ENCODE measurements at regions not wholly inside any gene's neighbourhood (a gene's known extent, or its start where the extent isn't known, plus 50 kb on each side); places are given as distances from the start of the nearest gene placed in this dataset.

DNA sequence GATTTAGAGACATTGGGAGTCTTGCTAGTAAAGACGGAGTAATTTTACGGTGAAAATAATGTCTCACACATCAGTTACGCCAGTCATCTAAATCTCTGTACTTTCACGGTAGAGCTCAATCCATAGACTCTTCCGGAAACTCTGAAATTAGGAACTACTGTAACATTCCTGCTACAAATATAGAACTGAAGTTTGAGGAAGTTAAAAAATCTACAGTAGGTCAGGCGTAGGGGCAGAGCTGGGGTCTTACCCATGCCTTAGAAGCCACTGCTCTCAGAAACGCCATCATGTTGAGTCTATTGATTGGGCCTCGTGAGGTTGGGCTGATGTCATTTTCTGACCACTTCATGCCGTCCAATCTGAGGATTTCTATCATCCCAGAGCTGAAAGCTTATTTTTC, 1029.8 kb upstream of the TMEM132C start:
- Histone ChIP-seq H3K4me3 (ENCODE audit: low read depth, low read length) (no peak overlapping the region), H3K36me3 (ENCODE audit: control insufficient read depth, insufficient read depth, low read length) (no peaks in the 10 kb centered on the region), H3K27me3 (ENCODE audit: control insufficient read depth, insufficient read depth, low read length) (no peaks in the 10 kb centered on the region)
- ChIA-PET CTCF (interaction anchor here (1.2 kb wide), 1 partner anchor 14 kb away, joined by 4 read pairs; no protein-coding TSS in a partner anchor), POLR2A (no interaction called here)
- TF ChIP-seq, protein P1, sequence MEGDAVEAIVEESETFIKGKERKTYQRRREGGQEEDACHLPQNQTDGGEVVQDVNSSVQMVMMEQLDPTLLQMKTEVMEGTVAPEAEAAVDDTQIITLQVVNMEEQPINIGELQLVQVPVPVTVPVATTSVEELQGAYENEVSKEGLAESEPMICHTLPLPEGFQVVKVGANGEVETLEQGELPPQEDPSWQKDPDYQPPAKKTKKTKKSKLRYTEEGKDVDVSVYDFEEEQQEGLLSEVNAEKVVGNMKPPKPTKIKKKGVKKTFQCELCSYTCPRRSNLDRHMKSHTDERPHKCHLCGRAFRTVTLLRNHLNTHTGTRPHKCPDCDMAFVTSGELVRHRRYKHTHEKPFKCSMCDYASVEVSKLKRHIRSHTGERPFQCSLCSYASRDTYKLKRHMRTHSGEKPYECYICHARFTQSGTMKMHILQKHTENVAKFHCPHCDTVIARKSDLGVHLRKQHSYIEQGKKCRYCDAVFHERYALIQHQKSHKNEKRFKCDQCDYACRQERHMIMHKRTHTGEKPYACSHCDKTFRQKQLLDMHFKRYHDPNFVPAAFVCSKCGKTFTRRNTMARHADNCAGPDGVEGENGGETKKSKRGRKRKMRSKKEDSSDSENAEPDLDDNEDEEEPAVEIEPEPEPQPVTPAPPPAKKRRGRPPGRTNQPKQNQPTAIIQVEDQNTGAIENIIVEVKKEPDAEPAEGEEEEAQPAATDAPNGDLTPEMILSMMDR (IDR thresholded peaks at IDR 0.05; ENCODE audit: insufficient read depth, low read depth, low read length): no peak
- DNase-seq (ENCODE audit: low read depth): no peak

DNA sequence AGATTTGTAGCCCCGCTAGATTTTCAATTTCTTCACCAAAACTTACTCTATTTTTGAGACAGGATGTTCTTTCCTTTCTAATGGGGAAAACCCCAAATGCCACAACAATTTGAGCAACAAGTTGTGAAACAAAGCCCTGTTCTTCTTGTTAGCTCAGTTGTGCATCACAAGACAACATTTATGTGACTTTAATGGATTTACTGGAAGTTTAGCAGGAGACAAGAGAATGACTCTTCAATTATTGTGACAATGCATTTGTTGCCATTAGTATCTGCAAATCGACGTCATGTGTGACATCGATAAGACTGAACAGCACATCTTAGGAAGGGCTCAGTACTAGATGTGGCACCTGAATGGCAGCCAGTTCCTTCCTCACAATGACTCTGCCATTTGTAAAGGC, 1028.9 kb upstream of the TMEM132C start:
- Histone ChIP-seq H3K36me3 (ENCODE audit: control insufficient read depth, insufficient read depth, low read length) (no peaks in the 10 kb centered on the region), H3K27me3 (ENCODE audit: control insufficient read depth, insufficient read depth, low read length) (no peaks in the 10 kb centered on the region), H3K4me3 (ENCODE audit: low read depth, low read length) (no peak overlapping the region)
- TF ChIP-seq, protein P1 (IDR thresholded peaks at IDR 0.05; ENCODE audit: insufficient read depth, low read depth, low read length): no peak
- no peak for DNase-seq (ENCODE audit: low read depth)
- ChIA-PET POLR2A (no interaction called here), CTCF (interaction anchor here (1.1 to 1.2 kb wide), 2 partner anchors 13 to 70 kb away, joined by 3 to 4 read pairs; no protein-coding TSS in a partner anchor)

DNA sequence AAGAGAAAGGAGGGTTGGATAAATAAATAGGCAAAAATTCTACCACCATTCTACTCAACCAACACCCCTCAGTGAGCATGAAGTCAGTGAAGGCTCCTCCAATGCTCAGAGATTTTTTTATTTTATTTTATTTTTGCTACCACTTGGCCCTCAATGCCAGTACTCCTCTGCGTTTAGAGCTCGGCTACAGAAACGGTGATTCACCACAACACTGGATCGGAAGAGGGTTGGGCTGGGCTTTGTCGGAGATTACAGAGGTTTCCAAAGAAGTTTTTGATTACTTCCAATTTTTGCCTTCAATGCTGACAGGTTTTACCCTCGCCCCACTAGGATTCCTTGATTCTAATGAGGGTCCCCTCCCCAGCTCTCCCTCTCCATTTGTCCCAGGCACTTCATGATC, 1027.2 kb upstream of the TMEM132C start:
- no peaks in the 10 kb centered on the region for H3K36me3 ChIP-seq (ENCODE audit: control insufficient read depth, insufficient read depth, low read length)
- TF ChIP-seq, protein P1 (IDR thresholded peaks at IDR 0.05; ENCODE audit: insufficient read depth, low read depth, low read length): no peak
- no peak overlapping the region for H3K4me3 ChIP-seq (ENCODE audit: low read depth, low read length)
- H3K27me3 ChIP-seq (ENCODE audit: control insufficient read depth, insufficient read depth, low read length): no peaks in the 10 kb centered on the region
- DNase-seq (ENCODE audit: low read depth): no peak
- ChIA-PET CTCF (interaction anchor here (1.3 to 2.0 kb wide), 2 partner anchors 15 to 40 kb away, joined by 5 to 9 read pairs; no protein-coding TSS in a partner anchor), POLR2A (no interaction called here)

DNA sequence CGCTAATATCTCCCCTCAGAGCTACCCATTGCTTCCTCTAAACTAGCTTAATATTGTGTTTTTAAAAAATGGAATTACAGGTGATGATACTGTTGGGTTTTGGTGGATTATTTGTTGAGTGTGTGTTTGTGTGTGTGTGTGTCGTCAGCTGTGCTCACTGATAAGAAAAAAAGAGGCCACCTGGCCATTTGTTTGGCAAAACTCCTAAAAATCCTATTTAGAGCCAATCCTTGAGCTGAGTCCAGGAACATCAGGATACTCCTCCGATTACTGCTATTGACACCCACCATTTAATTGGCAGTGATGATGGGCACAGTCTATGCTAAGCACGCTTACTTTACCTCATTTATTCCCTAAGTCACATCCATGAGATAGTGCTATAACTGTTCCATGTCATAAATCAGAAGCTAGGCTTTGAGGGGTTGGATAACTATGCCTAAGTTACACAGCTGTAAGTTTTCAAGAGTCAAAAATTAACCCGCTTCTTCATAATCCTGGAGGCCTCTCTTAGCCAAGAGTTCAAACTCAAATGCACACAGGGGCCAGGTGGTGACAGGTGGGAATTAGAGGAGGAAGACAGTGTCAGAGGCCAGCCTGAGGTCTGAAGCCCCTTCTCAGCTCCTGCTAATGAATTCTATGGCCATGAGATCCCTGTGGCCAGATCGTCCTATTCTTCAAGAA, 1026.6 kb upstream of the TMEM132C start:
- ChIA-PET POLR2A (no interaction called here), CTCF (interaction anchor here (1.3 to 2.0 kb wide), 2 partner anchors 14 to 39 kb away, joined by 5 to 9 read pairs; no protein-coding TSS in a partner anchor)
- Histone ChIP-seq H3K4me3 (ENCODE audit: low read depth, low read length) (no peak overlapping the region), H3K36me3 (ENCODE audit: control insufficient read depth, insufficient read depth, low read length) (no peaks in the 10 kb centered on the region), H3K27me3 (ENCODE audit: control insufficient read depth, insufficient read depth, low read length) (no peaks in the 10 kb centered on the region)
- TF ChIP-seq, protein P1 (IDR thresholded peaks at IDR 0.05; ENCODE audit: insufficient read depth, low read depth, low read length): no peak
- no peak for DNase-seq (ENCODE audit: low read depth)

DNA sequence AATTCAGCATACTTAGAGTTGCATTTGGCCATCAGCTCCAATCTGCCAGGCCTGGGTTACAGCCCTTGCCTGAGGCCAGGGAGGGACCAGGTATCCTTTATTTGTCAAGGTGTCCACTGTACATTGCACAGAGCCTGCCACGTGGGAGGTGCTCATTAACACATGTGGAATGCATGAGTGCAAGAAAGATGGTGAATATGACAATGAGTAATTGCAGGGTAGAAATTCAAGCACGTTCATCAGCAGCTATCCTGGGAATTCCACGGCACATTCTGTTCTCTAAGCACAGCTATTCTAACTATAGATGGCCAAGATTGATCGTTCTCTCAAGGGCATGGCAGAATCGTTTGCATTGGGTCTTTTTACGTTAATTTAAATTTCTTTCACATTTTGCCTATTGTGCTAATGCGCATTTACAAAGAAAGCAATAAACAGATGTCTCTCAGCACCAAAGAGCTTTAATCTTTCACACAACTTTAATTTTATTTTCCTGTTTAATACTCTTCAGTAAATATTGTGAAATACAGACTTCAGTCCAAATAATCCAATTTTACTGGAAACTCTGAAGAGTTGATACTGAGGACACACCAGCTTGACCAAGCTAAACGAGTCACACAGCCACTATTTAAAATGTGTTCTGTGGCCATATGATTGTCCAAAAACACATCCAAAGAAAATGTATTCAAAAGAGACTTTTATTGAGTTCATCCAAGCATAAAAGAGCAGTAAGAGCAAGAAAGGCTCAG, 1025.7 kb upstream of the TMEM132C start:
- H3K27me3 ChIP-seq (ENCODE audit: control insufficient read depth, insufficient read depth, low read length): no peaks in the 10 kb centered on the region
- ChIA-PET POLR2A (no interaction called here), CTCF (interaction anchor here (1.3 to 2.0 kb wide), 2 partner anchors 13 to 38 kb away, joined by 5 to 9 read pairs; no protein-coding TSS in a partner anchor)
- DNase-seq (ENCODE audit: low read depth): no peak
- TF ChIP-seq, protein P1 (IDR thresholded peaks at IDR 0.05; ENCODE audit: insufficient read depth, low read depth, low read length): no peak
- no peaks in the 10 kb centered on the region for H3K36me3 ChIP-seq (ENCODE audit: control insufficient read depth, insufficient read depth, low read length)
- no peak overlapping the region for H3K4me3 ChIP-seq (ENCODE audit: low read depth, low read length)
